ENCODE measurements at regions not wholly inside any gene's neighbourhood (a gene's known extent, or its start where the extent isn't known, plus 50 kb on each side); places are given as distances from the start of the nearest gene placed in this dataset.

DNA sequence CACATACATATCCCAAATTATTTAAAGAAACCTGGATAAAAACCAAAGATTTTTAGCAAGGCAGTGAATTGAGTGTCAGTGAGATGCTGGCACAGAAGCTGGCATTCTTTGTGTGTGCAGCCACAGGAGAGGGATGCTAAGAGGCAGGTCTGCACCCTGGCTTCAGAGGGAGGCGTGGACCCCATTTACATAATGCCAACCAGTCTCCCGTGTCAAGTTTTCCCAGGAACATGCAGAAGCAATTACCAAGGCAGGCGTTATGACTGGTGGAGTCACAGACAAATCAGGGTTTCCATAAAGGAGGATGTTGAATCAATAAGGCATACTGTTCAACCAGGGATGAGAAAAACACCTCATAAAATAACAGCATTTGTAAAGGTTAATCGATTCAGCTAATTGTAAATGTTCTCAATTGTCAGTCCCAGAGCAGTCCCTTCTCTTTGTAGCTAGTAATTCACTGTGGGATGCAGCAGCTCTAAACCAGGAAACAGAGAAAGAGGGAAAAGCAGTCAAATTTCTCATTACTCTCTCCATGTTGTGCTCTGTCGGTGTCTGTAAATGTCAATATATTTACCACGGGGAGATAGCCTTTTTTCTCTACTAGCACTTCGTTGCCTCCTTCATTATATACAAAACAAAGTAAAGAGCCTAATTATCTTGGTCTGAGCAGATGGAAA lies 452.4 kb upstream of the GRAMD2B start:
- no peaks in the 10 kb centered on the region for H3K9me3 ChIP-seq (ENCODE audit: control insufficient read depth, low read length)
- no peaks in the 10 kb centered on the region for H3K27me3 ChIP-seq (ENCODE audit: control insufficient read depth, insufficient read depth, low read length, poor library complexity, severe bottlenecking)
- peaks cover 16% of the 10 kb centered on the region for H3K4me1 Mint-ChIP-seq
- WGBS, 2 experiments (ENCODE audit: insufficient coverage in 1 of 2, insufficient read length in 1 of 2): 61 to 88% methylated on average over 3 to 6 of the region's 7 CpGs
- no peaks in the 10 kb centered on the region for H3K36me3 Mint-ChIP-seq (ENCODE audit: low read depth)
- H3K4me1 ChIP-seq (ENCODE audit: control insufficient read depth, insufficient read depth, low read length): no peaks in the 10 kb centered on the region
- no peak overlapping the region for H3K27ac ChIP-seq (ENCODE audit: low read depth, low read length)
- no peak for DNase-seq
- no peaks in the 10 kb centered on the region for H3K9me3 Mint-ChIP-seq
- TF ChIP-seq, protein P1, sequence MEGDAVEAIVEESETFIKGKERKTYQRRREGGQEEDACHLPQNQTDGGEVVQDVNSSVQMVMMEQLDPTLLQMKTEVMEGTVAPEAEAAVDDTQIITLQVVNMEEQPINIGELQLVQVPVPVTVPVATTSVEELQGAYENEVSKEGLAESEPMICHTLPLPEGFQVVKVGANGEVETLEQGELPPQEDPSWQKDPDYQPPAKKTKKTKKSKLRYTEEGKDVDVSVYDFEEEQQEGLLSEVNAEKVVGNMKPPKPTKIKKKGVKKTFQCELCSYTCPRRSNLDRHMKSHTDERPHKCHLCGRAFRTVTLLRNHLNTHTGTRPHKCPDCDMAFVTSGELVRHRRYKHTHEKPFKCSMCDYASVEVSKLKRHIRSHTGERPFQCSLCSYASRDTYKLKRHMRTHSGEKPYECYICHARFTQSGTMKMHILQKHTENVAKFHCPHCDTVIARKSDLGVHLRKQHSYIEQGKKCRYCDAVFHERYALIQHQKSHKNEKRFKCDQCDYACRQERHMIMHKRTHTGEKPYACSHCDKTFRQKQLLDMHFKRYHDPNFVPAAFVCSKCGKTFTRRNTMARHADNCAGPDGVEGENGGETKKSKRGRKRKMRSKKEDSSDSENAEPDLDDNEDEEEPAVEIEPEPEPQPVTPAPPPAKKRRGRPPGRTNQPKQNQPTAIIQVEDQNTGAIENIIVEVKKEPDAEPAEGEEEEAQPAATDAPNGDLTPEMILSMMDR (conservative IDR thresholded peaks at IDR 0.05): no peak
- no peaks in the 10 kb centered on the region for H3K27me3 Mint-ChIP-seq (ENCODE audit: insufficient read depth)
- H3K4me3 Mint-ChIP-seq: no peak overlapping the region
- H3K4me3 ChIP-seq (ENCODE audit: low read length): no peak overlapping the region
- H3K36me3 ChIP-seq (ENCODE audit: control insufficient read depth, insufficient read depth, low read length): no peaks in the 10 kb centered on the region
- no peak overlapping the region for H3K9ac ChIP-seq (ENCODE audit: extremely low read depth, low read length, poor library complexity, severe bottlenecking)
- H3K27ac Mint-ChIP-seq: no peak overlapping the region

DNA sequence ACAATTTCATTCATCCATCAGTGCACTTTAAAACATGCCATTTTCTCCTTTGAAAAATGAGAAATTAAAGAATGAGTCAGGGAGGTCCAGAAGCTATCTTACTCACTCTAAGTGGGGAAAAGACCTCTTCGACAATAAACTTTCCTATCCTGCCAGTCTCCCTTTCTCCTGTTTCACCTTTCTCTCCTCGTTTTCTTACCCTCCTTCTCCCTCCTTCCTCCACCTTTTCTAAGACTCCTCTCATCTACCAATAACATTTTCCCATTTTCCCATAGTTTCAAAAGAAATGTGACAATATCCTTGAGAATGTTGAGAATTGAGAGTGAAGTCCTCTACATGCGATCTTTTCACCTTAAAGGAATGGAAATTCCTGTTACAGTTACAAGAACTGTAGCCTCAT lies 450.5 kb upstream of the GRAMD2B start:
- Mint-ChIP-seq H3K36me3 (ENCODE audit: low read depth) (no peaks in the 10 kb centered on the region), H3K27ac (no peak overlapping the region), H3K9me3 (no peaks in the 10 kb centered on the region), H3K4me1 (peaks cover 12% of the 10 kb centered on the region), H3K27me3 (ENCODE audit: insufficient read depth) (no peaks in the 10 kb centered on the region), H3K4me3 (no peak overlapping the region)
- H3K27me3 ChIP-seq (ENCODE audit: control insufficient read depth, insufficient read depth, low read length, poor library complexity, severe bottlenecking): no peaks in the 10 kb centered on the region
- DNase-seq: no peak
- TF ChIP-seq, protein P1 (conservative IDR thresholded peaks at IDR 0.05): no peak
- no peaks in the 10 kb centered on the region for H3K36me3 ChIP-seq (ENCODE audit: control insufficient read depth, insufficient read depth, low read length)
- no peak overlapping the region for H3K9ac ChIP-seq (ENCODE audit: extremely low read depth, low read length, poor library complexity, severe bottlenecking)
- no peak overlapping the region for H3K27ac ChIP-seq (ENCODE audit: low read depth, low read length)
- H3K9me3 ChIP-seq (ENCODE audit: control insufficient read depth, low read length): no peaks in the 10 kb centered on the region
- no peaks in the 10 kb centered on the region for H3K4me1 ChIP-seq (ENCODE audit: control insufficient read depth, insufficient read depth, low read length)
- H3K4me3 ChIP-seq (ENCODE audit: low read length): no peak overlapping the region
- 84 to 86% methylated on average over 3 of the region's 3 CpGs for WGBS, 2 experiments (ENCODE audit: insufficient coverage in 1 of 2, insufficient read length in 1 of 2)

DNA sequence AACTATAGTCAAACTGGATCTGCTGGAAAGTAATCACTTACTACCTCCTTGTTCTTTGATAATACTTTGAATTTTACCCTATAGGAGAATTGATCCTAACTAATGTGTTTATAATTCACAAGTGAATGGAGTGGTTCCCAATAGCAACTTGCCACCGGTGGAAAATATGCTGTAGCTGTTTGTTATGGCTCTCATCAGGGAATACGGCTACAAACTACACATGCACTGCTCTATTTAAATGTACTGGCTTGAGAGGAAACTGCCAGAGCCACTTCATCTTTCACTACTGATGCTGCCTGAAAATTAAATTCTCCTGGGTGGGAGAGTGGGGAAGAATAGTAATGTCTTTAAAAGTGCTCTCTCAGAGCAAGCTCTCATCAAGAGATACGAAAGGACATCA lies 448.5 kb upstream of the GRAMD2B start:
- no peaks in the 10 kb centered on the region for H3K4me1 ChIP-seq (ENCODE audit: control insufficient read depth, insufficient read depth, low read length)
- no peak overlapping the region for H3K9ac ChIP-seq (ENCODE audit: extremely low read depth, low read length, poor library complexity, severe bottlenecking)
- Mint-ChIP-seq H3K27ac (no peak overlapping the region), H3K27me3 (ENCODE audit: insufficient read depth) (no peaks in the 10 kb centered on the region), H3K4me1 (peaks cover 9% of the 10 kb centered on the region), H3K9me3 (no peaks in the 10 kb centered on the region), H3K4me3 (no peak overlapping the region), H3K36me3 (ENCODE audit: low read depth) (no peaks in the 10 kb centered on the region)
- no peaks in the 10 kb centered on the region for H3K27me3 ChIP-seq (ENCODE audit: control insufficient read depth, insufficient read depth, low read length, poor library complexity, severe bottlenecking)
- H3K36me3 ChIP-seq (ENCODE audit: control insufficient read depth, insufficient read depth, low read length): no peaks in the 10 kb centered on the region
- no peaks in the 10 kb centered on the region for H3K9me3 ChIP-seq (ENCODE audit: control insufficient read depth, low read length)
- TF ChIP-seq, protein P1 (conservative IDR thresholded peaks at IDR 0.05): no peak
- no peak overlapping the region for H3K27ac ChIP-seq (ENCODE audit: low read depth, low read length)
- WGBS, 2 experiments (ENCODE audit: insufficient coverage in 1 of 2, insufficient read length in 1 of 2): 98 to 100% methylated on average over 1 to 3 of the region's 3 CpGs
- no peak for DNase-seq
- H3K4me3 ChIP-seq (ENCODE audit: low read length): no peak overlapping the region
